ENCODE measurements at regions not wholly inside any gene's neighbourhood (a gene's known extent, or its start where the extent isn't known, plus 50 kb on each side); places are given as distances from the start of the nearest gene placed in this dataset.

GRCh38 chr11:116692318-116693101 is 80.3 kb downstream of the BUD13 start:
- TF ChIP-seq CTCF (IDR thresholded peaks at IDR 0.05) (no peak), ZFX (IDR thresholded peaks at IDR 0.05; ENCODE audit: borderline replicate concordance) (no peak)

Data from 22Rv1 (cell line).